Breast epithelium (tissue), 3 donors: ENCODE measurements at regions not wholly inside any gene's neighbourhood (a gene's known extent, or its start where the extent isn't known, plus 50 kb on each side); places are given as distances from the start of the nearest gene placed in this dataset.

Source experiments
- CTCF ChIP-seq, 3 donors: fragments of 450-650 bp; IDR thresholded peaks; one replicate each; pipeline ENCODE4 v1.5.1; 2016 to 2017; ENCODE audit warnings: antibody characterized with exemption in 3 of 3, mild to moderate bottlenecking in 3 of 3, moderate library complexity in 3 of 3
- POLR2AphosphoS5 ChIP-seq, 3 donors: sonication (generic); formaldehyde crosslinking; IDR thresholded peaks; one replicate each; pipeline ENCODE4 v1.6.1; 2017; ENCODE audit warnings: antibody characterized with exemption in 3 of 3

GRCh38 chr13:61738236-61738750 lies 322.6 kb upstream of the PCDH20 start:
- TF ChIP-seq CTCF (IDR thresholded peaks at IDR 0.05) (no peak), POLR2AphosphoS5 (IDR thresholded peaks at IDR 0.05) (no peak)
